Sigmoid colon (tissue), 6 donors: ENCODE measurements at regions not wholly inside any gene's neighbourhood (a gene's known extent, or its start where the extent isn't known, plus 50 kb on each side); places are given as distances from the start of the nearest gene placed in this dataset.

ENCODE experiments used
- DNase-seq: peaks from one replicate; pipeline ENCODE4 v3.0.0-alpha.2; 2019
- H3K27ac ChIP-seq, 4 donors: fragments of 200-600 bp; sonication (generic); one replicate each; pipeline ENCODE4 v1.5.1; 2016 to 2019; ENCODE audit warnings: mild to moderate bottlenecking in 1 of 4
- H3K27me3 ChIP-seq, 3 donors: fragments of 200-600 bp; sonication (generic); one replicate each; pipeline ENCODE4 v1.5.1; 2019; ENCODE audit warnings: mild to moderate bottlenecking in 1 of 3
- H3K36me3 ChIP-seq, 4 donors: fragments of 200-600 bp; sonication (generic); one replicate each; pipeline ENCODE4 v1.5.1; 2016 to 2019
- H3K4me1 ChIP-seq, 4 donors: fragments of 200-600 bp; sonication (generic); one replicate each; pipeline ENCODE4 v1.5.1; 2017 to 2019
- H3K4me3 ChIP-seq, 4 donors: fragments of 200-600 bp; sonication (generic); one replicate each; pipeline ENCODE4 v1.5.1; 2017 to 2019; ENCODE audit warnings: mild to moderate bottlenecking in 2 of 4, moderate library complexity in 1 of 4
- H3K9me3 ChIP-seq, 4 donors: fragments of 200-600 bp in 3 of 4; sonication (generic) in 3 of 4; one replicate each; pipeline versions ENCODE4 v1.5.1 to v1.6.1; 2013 to 2019
- EP300 ChIP-seq, 4 donors: sonication (generic); formaldehyde crosslinking; IDR thresholded peaks; one replicate each; pipeline ENCODE4 v1.6.1; 2017; ENCODE audit warnings: antibody characterized with exemption in 4 of 4
- POLR2A ChIP-seq, 2 donors: fragments of 450-650 bp; IDR thresholded peaks; one replicate each; pipeline ENCODE4 v1.6.1; 2016; ENCODE audit warnings: antibody characterized with exemption in 2 of 2, mild to moderate bottlenecking in 2 of 2, moderate library complexity in 2 of 2
- POLR2AphosphoS5 ChIP-seq, 4 donors: sonication (generic); formaldehyde crosslinking; IDR thresholded peaks; one replicate each; pipeline ENCODE4 v1.6.1; 2017; ENCODE audit warnings: antibody characterized with exemption in 4 of 4
- WGBS, 2 donors: extraction: QIAGEN DNeasy Blood & Tissue Kit; methylation state at CpG; one replicate each; pipeline ENCODE4 v1.1.7; 2013; 5-methylcytosine and 5-hydroxymethylcytosine counted together
- intact Hi-C: fragments of 100-400 bp; cut with DNase I; formaldehyde crosslinking; loops from one replicate; pipeline ENCODE4 v1.15.1; 2023
- TF ChIP-seq, protein P1 (sequence below), 4 experiments: fragments of 450-650 bp in 3 of 4; fragments of 200-600 bp in 1 of 4; IDR thresholded peaks; one replicate each; pipeline ENCODE4 v1.5.1; 2016 to 2019; ENCODE audit warnings: antibody characterized with exemption in 4 of 4, mild to moderate bottlenecking in 3 of 4, moderate library complexity in 2 of 4
- donor health status: healthy with polysubstance abuse.
- donor health status: healthy.

DNA sequence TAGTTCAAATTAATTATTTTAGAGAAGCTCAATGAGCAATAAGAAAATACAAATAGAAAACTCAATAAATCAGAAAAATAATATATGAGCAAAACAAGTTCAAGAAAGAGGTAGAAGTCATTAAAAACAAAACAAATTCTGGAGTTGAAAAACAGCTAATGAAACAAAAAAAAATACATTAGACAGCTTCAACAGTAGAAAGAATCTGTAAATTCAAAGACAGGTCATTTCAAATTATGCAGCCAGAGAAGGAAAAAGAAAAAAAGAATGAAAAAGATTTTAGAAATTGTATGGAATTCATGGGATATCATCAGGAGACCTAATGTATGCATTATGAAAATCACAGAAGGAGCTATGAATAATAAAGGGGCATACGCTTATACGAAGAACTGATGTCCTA, 795.3 kb upstream of the ADGRB3 start:
- Histone ChIP-seq H3K9me3 (peaks cover 0 to 3% (median 1%) of the 10 kb centered on the region in 4 donors), H3K27me3 (no peaks in the 10 kb centered on the region), H3K36me3 (no peaks in the 10 kb centered on the region), H3K27ac (no peak overlapping the region), H3K4me3 (no peak overlapping the region), H3K4me1 (no peaks in the 10 kb centered on the region)
- TF ChIP-seq POLR2A (IDR thresholded peaks at IDR 0.05): no peak
- 90 to 91% methylated on average over 2 of the region's 2 CpGs for WGBS, 2 donors
- no peak for DNase-seq
- intact Hi-C loops: no loop called here

DNA sequence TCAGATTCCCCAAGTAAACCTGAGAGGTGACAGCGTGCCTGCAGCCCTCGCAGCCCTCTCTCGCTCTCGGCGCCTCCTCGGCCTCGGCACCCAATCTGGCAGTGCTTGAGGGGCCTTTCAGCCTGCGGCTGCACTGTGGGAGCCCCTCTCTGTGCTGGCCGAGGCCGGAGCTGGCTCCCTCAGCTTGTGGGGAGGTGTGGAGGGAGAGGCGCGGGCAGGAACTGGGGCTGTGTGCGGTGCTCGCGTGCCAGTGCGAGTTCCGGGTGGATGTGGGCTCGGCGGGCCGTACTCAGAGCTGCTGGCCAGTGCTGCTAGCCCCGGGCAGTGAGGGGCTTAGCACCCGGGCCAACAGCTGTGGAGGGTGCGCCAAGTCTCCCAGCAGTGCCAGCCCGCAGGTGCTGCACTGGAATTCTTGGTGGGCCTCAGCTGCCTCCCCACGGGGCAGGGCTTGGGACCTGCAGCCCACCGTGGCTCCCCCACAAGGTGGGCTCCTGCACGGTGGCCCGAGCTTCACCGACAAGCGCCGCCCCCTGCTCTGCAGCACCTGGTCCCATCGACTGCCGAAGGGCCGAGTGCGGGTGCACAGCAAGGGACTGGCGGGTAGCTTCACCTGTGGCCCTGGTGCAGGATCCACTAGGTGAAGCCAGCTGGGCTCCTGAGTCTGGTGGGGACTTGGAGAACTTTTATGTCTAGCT, 809.7 kb upstream of the ADGRB3 start:
- Histone ChIP-seq H3K27me3 (no peaks in the 10 kb centered on the region), H3K4me1 (no peaks in the 10 kb centered on the region), H3K27ac (no peak overlapping the region), H3K36me3 (no peaks in the 10 kb centered on the region), H3K9me3 (peaks cover 0 to 3% (median 1%) of the 10 kb centered on the region in 4 donors), H3K4me3 (no peak overlapping the region)
- intact Hi-C loops: no loop called here
- TF ChIP-seq, protein P1, sequence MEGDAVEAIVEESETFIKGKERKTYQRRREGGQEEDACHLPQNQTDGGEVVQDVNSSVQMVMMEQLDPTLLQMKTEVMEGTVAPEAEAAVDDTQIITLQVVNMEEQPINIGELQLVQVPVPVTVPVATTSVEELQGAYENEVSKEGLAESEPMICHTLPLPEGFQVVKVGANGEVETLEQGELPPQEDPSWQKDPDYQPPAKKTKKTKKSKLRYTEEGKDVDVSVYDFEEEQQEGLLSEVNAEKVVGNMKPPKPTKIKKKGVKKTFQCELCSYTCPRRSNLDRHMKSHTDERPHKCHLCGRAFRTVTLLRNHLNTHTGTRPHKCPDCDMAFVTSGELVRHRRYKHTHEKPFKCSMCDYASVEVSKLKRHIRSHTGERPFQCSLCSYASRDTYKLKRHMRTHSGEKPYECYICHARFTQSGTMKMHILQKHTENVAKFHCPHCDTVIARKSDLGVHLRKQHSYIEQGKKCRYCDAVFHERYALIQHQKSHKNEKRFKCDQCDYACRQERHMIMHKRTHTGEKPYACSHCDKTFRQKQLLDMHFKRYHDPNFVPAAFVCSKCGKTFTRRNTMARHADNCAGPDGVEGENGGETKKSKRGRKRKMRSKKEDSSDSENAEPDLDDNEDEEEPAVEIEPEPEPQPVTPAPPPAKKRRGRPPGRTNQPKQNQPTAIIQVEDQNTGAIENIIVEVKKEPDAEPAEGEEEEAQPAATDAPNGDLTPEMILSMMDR (IDR thresholded peaks at IDR 0.05): no peak
- TF ChIP-seq POLR2A (IDR thresholded peaks at IDR 0.05) (no peak), EP300 (IDR thresholded peaks at IDR 0.05) (no peak), POLR2AphosphoS5 (IDR thresholded peaks at IDR 0.05) (no peak)
- WGBS, 2 donors: 92 to 93% methylated on average over 36 of the region's 36 CpGs
- DNase-seq: no peak

DNA sequence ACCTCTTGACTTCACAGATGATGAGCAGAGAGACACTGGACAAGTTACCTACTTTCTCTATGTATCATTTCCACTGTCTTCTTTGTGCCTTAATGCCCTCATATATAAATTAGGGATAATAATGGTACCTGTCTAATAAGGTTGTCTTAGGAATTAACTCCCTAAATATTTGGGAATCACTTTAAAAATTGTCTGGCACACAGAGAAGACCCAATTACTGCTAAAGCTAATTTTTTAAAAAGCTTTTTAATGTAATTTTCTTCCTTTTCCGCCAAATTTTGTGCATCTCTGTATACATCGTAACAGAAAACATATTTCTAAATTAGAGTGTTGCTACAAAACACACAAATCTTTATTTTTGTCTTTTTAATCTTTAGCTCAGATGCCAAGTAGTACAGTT, 816.8 kb upstream of the ADGRB3 start:
- Histone ChIP-seq H3K36me3 (no peaks in the 10 kb centered on the region), H3K4me1 (no peaks in the 10 kb centered on the region), H3K27ac (no peak overlapping the region), H3K9me3 (peaks cover 0 to 4% (median 3%) of the 10 kb centered on the region in 4 donors), H3K4me3 (no peak overlapping the region), H3K27me3 (no peaks in the 10 kb centered on the region)
- DNase-seq: no peak
- TF ChIP-seq POLR2AphosphoS5 (IDR thresholded peaks at IDR 0.05) (no peak), POLR2A (IDR thresholded peaks at IDR 0.05) (no peak), EP300 (IDR thresholded peaks at IDR 0.05) (no peak)
- TF ChIP-seq, protein P1 (IDR thresholded peaks at IDR 0.05): no peak
- 63 to 88% methylated on average over 2 of the region's 2 CpGs for WGBS, 2 donors
- intact Hi-C loops: no loop called here

DNA sequence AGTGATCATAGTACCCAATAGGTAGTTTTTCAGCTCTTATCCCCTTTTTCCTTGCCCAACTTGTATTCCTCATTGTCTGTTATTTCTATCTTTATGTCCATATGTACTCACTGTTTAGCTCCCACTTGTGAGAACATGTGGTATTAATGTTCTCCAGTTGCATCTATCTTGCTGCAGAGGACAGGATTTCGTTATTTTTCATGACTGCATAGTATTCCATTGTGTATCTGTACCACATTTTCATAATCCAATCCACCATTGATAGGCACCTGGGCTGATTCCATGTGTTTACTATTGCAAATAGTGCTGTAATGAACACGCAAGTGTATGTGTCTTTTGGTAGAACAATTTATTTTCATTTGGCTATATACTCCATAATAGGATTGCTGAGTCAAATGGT, 819.5 kb upstream of the ADGRB3 start:
- TF ChIP-seq POLR2AphosphoS5 (IDR thresholded peaks at IDR 0.05) (no peak), EP300 (IDR thresholded peaks at IDR 0.05) (no peak), POLR2A (IDR thresholded peaks at IDR 0.05) (no peak)
- TF ChIP-seq, protein P1 (IDR thresholded peaks at IDR 0.05): no peak

DNA sequence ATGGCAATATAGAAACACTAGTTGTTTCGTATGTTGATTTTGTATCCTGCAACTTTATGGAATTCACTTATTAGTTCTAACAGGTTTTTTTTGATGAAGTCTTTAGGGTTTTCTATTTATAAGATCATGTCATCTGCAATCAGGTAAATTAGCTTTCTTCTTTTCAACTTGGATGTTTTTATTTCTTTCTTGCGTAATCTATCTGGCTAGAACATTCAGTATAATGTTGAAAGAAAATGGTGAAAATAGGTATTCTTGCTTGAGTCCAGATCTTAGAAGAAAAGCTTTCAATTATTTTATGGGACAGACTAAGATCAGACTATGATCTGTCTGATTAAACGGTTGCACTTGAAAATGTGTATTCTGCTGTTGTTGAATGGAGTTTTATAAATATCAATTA, 820.8 kb upstream of the ADGRB3 start:
- H3K27me3 ChIP-seq: no peaks in the 10 kb centered on the region
- intact Hi-C loops: no loop called here
- WGBS, 2 donors: 87 to 91% methylated on average over 3 of the region's 3 CpGs
- H3K27ac ChIP-seq: no peak overlapping the region
- no peaks in the 10 kb centered on the region for H3K4me1 ChIP-seq
- no peak for DNase-seq
- no peaks in the 10 kb centered on the region for H3K36me3 ChIP-seq
- no peak overlapping the region for H3K4me3 ChIP-seq
- TF ChIP-seq POLR2A (IDR thresholded peaks at IDR 0.05) (no peak), EP300 (IDR thresholded peaks at IDR 0.05) (no peak), POLR2AphosphoS5 (IDR thresholded peaks at IDR 0.05) (no peak)
- TF ChIP-seq, protein P1 (IDR thresholded peaks at IDR 0.05): no peak
- peaks cover 0 to 11% (median 4%) of the 10 kb centered on the region in 4 donors for H3K9me3 ChIP-seq

More for the DNA sequence above, 819.5 kb upstream of the ADGRB3 start:
- H3K9me3 ChIP-seq: peaks cover 0 to 12% (median 5%) of the 10 kb centered on the region in 4 donors
- 55 to 58% methylated on average over 2 of the region's 2 CpGs for WGBS, 2 donors
- no peaks in the 10 kb centered on the region for H3K4me1 ChIP-seq
- DNase-seq: no peak
- no peaks in the 10 kb centered on the region for H3K36me3 ChIP-seq
- no peak overlapping the region for H3K27ac ChIP-seq
- no peaks in the 10 kb centered on the region for H3K27me3 ChIP-seq
- no peak overlapping the region for H3K4me3 ChIP-seq
- intact Hi-C loops: no loop called here
